Spleen (tissue), 7 donors: ENCODE measurements at regions not wholly inside any gene's neighbourhood (a gene's known extent, or its start where the extent isn't known, plus 50 kb on each side); places are given as distances from the start of the nearest gene placed in this dataset.

Experiments used
- CTCF ChIP-seq, 11 experiments: fragments of 200-600 bp in 7 of 11; fragments of 450-650 bp in 4 of 11; sonication (generic) in 4 of 11; IDR thresholded peaks in 8 of 11; conservative IDR thresholded peaks in 3 of 11; 1 replicate in 7 of 11; 2 replicates in 4 of 11; pipeline versions ENCODE4 v1.4.0 to v1.8.0; 2016 to 2021; ENCODE audit warnings: antibody characterized with exemption in 11 of 11, inconsistent platforms in 4 of 11, mild to moderate bottlenecking in 1 of 11
- POLR2A ChIP-seq, 3 donors: fragments of 450-650 bp; IDR thresholded peaks; one replicate each; pipeline ENCODE4 v1.5.1; 2017; ENCODE audit warnings: antibody characterized with exemption in 3 of 3, mild to moderate bottlenecking in 1 of 3
- POLR2AphosphoS5 ChIP-seq, 3 donors: sonication (generic); formaldehyde crosslinking; IDR thresholded peaks; one replicate each; pipeline ENCODE4 v1.5.1; 2017; ENCODE audit warnings: antibody characterized with exemption in 3 of 3
- donor health status: DM: no; HTN: no; CAD: no; lungs with moderate emphysema.
- donor health status: DM: no; HTN: no; CAD: no.
- donor health status: DM: no; HTN: no; CAD: no.

- TF ChIP-seq CTCF (IDR thresholded peaks at IDR 0.05 in 8 of 11, conservative IDR thresholded peaks at IDR 0.05 in 3 of 11) (no peak), POLR2AphosphoS5 (IDR thresholded peaks at IDR 0.05) (no peak), POLR2A (IDR thresholded peaks at IDR 0.05) (no peak)
Measured at GRCh38 chr12:85653731-85654455, 182.3 kb downstream of the RASSF9 start.
